ACC112 (cell line): ENCODE measurements at regions not wholly inside any gene's neighbourhood (a gene's known extent, or its start where the extent isn't known, plus 50 kb on each side); places are given as distances from the start of the nearest gene placed in this dataset.

Source experiments
- H2AFZ ChIP-seq: fragments of 200-600 bp; sonication (generic); one replicate; pipeline ENCODE4 v1.6.0; 2017; ENCODE audit warnings: antibody characterized with exemption, low read length; ENCODE audit not compliant: unreplicated experiment
- H3K27ac ChIP-seq: fragments of 200-600 bp; sonication (generic); 2 replicates; pipeline ENCODE4 v1.5.1; 2014; ENCODE audit warnings: low read depth, mild to moderate bottlenecking, antibody characterized with exemption, low read length, moderate library complexity
- H3K27me3 ChIP-seq: fragments of 200-600 bp; sonication (generic); 2 replicates; pipeline ENCODE4 v1.6.1; 2014; ENCODE audit warnings: mild to moderate bottlenecking, antibody characterized with exemption, low read length, moderate library complexity, mixed read lengths; ENCODE audit not compliant: insufficient read depth
- H3K36me3 ChIP-seq: fragments of 200-600 bp; sonication (generic); 2 replicates; pipeline ENCODE4 v1.6.1; 2016; ENCODE audit warnings: mild to moderate bottlenecking, antibody characterized with exemption, low read length, moderate library complexity, mixed read lengths; ENCODE audit not compliant: insufficient read depth
- H3K4me1 ChIP-seq: fragments of 200-600 bp; sonication (generic); one replicate; pipeline ENCODE4 v1.6.1; 2016; ENCODE audit warnings: low read length, mixed read lengths; ENCODE audit not compliant: insufficient read depth, unreplicated experiment, control insufficient read depth
- H3K4me3 ChIP-seq: fragments of 200-600 bp; sonication (generic); 2 replicates; pipeline ENCODE4 v1.5.1; 2014; ENCODE audit warnings: mild to moderate bottlenecking, low read depth, low read length
- H3K79me2 ChIP-seq: fragments of 200-600 bp; sonication (generic); one replicate; pipeline ENCODE4 v1.6.0; 2016; ENCODE audit warnings: low read length; ENCODE audit not compliant: control insufficient read depth, unreplicated experiment, insufficient read depth

DNA sequence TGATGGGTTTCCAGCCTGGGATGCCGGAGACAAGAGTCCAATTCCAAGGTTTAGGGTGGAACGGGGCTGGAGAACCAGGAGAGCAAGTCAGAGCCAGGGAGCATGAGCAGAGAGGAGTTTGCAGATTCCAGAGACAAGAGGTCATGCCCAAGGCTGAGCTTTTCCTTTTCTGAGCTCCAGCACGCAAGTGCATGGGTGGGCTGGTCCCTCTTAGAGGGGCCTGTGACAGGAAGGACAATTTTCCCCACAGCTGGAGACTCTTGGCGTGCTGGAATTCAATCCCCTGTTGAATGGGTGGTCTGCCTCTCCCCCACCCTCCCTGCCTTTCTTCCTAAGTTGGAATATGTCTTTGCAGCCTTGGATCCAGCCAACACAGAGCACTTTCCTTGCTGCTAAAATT lies 431.9 kb downstream of the BCL11B start:
- no peak overlapping the region for H3K4me3 ChIP-seq
- no peak overlapping the region for H3K27ac ChIP-seq
- H2AFZ ChIP-seq, result no peak overlapping the region
- no peaks in the 10 kb centered on the region for H3K4me1 ChIP-seq
- no peaks in the 10 kb centered on the region for H3K79me2 ChIP-seq
- no peaks in the 10 kb centered on the region for H3K36me3 ChIP-seq
- H3K27me3 ChIP-seq, result no peaks in the 10 kb centered on the region

- Histone ChIP-seq H3K79me2 (no peaks in the 10 kb centered on the region), H3K4me1 (no peaks in the 10 kb centered on the region), H3K27me3 (no peaks in the 10 kb centered on the region), H3K4me3 (no peak overlapping the region), H2AFZ (no peak overlapping the region), H3K36me3 (no peaks in the 10 kb centered on the region), H3K27ac (no peak overlapping the region)
These were observed 431.5 kb downstream of the BCL11B start for GRCh38 chr14:98840511-98840910.

- H3K27ac ChIP-seq, result no peak overlapping the region
- no peaks in the 10 kb centered on the region for H3K4me1 ChIP-seq
- no peaks in the 10 kb centered on the region for H3K36me3 ChIP-seq
- no peak overlapping the region for H3K4me3 ChIP-seq
- H3K27me3 ChIP-seq, result no peaks in the 10 kb centered on the region
- no peaks in the 10 kb centered on the region for H3K79me2 ChIP-seq
- no peak overlapping the region for H2AFZ ChIP-seq
These were observed 427.5 kb downstream of the BCL11B start for GRCh38 chr14:98844456-98844855.

DNA sequence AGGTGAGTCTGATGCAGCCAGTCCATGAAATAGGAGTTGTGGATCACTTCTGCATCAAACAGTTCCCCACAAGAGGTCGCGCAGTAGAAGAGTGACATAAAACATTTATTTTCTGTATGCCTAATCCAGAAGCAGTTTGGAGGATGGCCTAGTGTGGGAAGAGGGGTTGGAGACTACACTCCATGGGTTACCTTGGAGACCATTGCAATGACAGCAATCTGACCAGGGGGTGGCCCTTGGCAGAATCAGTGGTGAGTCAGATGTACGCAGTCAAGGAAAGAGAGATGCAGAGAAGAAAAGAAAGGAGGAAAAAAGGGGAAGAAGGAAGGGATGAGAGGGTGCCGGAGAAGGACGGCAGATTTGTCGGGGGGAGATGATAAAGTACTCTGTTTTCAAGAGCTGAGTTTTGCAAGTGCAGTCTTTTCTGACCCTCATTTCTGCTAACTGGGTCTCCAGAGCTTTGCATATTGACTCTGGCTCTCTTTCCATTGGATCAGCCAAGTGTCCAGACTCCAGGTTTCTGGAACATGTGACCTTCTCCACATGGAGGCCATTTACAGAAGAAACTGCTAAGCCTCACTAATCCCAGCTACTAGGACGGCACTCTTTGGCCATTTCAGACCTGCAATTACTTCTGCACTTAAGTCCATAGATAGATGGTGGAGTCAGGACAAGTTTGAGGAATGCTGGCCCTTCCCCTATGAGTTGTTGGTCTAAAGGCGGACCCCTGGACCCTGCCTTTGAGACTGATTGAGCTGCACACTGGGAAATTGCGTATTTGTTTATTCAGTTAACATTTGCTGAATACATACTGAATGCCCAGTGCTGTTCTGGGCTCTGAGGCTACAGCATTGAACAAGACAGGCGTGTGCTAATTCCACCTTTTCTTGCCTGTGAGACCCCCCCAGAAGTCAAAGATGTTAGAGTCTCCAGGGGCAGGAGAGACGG lies 424.2 kb downstream of the BCL11B start:
- no peaks in the 10 kb centered on the region for H3K4me1 ChIP-seq
- H3K27me3 ChIP-seq, result no peaks in the 10 kb centered on the region
- H2AFZ ChIP-seq, result no peak overlapping the region
- no peak overlapping the region for H3K27ac ChIP-seq
- no peaks in the 10 kb centered on the region for H3K36me3 ChIP-seq
- H3K4me3 ChIP-seq, result no peak overlapping the region
- no peaks in the 10 kb centered on the region for H3K79me2 ChIP-seq

- no peaks in the 10 kb centered on the region for H3K36me3 ChIP-seq
- no peaks in the 10 kb centered on the region for H3K27me3 ChIP-seq
- H3K27ac ChIP-seq, result no peak overlapping the region
- H3K4me1 ChIP-seq, result no peaks in the 10 kb centered on the region
- H3K79me2 ChIP-seq, result no peaks in the 10 kb centered on the region
- no peak overlapping the region for H3K4me3 ChIP-seq
- no peak overlapping the region for H2AFZ ChIP-seq
These were observed 418.8 kb downstream of the BCL11B start for GRCh38 chr14:98853063-98853729.

- Histone ChIP-seq H3K4me1 (no peaks in the 10 kb centered on the region), H3K79me2 (no peaks in the 10 kb centered on the region), H3K27ac (no peak overlapping the region), H3K36me3 (no peaks in the 10 kb centered on the region), H2AFZ (no peak overlapping the region), H3K4me3 (no peak overlapping the region), H3K27me3 (no peaks in the 10 kb centered on the region)
These were observed 415.9 kb downstream of the BCL11B start for GRCh38 chr14:98855926-98856715.

GRCh38 chr14:98858158-98858557 lies 413.8 kb downstream of the BCL11B start:
- H3K79me2 ChIP-seq, result no peaks in the 10 kb centered on the region
- H3K36me3 ChIP-seq, result no peaks in the 10 kb centered on the region
- no peak overlapping the region for H3K27ac ChIP-seq
- H3K4me3 ChIP-seq, result no peak overlapping the region
- no peaks in the 10 kb centered on the region for H3K4me1 ChIP-seq
- no peak overlapping the region for H2AFZ ChIP-seq
- no peaks in the 10 kb centered on the region for H3K27me3 ChIP-seq

- H3K36me3 ChIP-seq, result no peaks in the 10 kb centered on the region
- no peaks in the 10 kb centered on the region for H3K79me2 ChIP-seq
- H3K27ac ChIP-seq, result no peak overlapping the region
- no peak overlapping the region for H3K4me3 ChIP-seq
- H3K27me3 ChIP-seq, result no peaks in the 10 kb centered on the region
- H2AFZ ChIP-seq, result no peak overlapping the region
- H3K4me1 ChIP-seq, result no peaks in the 10 kb centered on the region
These were observed 413.4 kb downstream of the BCL11B start for GRCh38 chr14:98858561-98858960.

DNA sequence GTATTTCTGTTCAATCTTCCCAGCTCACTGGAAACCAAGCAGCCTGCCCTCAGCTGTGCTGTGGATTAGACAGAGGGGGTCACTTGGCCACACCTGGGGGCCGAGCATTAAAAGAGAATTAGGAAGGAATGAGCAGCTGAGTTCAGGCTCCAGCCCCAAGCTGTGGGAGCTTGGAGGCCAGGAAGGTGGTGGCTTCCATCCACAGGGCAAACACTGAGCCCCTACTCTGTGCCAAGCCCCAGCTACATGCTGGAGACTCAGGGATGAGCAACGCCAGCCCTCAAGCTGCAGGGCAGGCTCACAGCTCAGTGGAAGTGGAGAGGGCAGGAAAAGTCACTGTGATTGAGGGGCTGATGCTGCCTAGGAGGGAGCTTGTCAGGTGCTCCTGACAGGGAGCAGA lies 412.7 kb downstream of the BCL11B start:
- no peak overlapping the region for H2AFZ ChIP-seq

DNA sequence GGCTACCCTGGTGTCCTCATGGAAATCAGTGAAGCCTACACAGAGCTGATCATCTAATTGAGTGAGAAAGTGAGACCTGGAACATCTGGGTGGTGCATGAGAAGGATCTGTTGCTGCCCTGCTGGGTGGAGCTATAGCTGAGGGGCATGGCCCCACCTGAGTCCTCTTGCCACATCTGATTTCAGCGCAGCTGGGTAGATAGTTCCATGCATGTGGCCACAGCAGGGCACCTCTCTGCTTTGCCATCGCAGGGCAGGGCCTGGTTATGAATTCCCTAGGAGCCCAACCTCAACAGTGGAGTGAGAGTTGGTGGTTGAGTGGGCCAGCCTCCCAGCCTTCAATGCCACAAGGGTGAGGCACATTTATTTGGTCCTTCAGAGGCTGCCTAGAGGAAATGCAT lies 407.8 kb downstream of the BCL11B start:
- H3K36me3 ChIP-seq, result no peaks in the 10 kb centered on the region
- no peaks in the 10 kb centered on the region for H3K27me3 ChIP-seq
- H3K79me2 ChIP-seq, result no peaks in the 10 kb centered on the region
- H3K4me1 ChIP-seq, result no peaks in the 10 kb centered on the region
- H2AFZ ChIP-seq, result no peak overlapping the region
- H3K4me3 ChIP-seq, result no peak overlapping the region
- no peak overlapping the region for H3K27ac ChIP-seq

More for the DNA sequence above, 412.7 kb downstream of the BCL11B start:
- no peak overlapping the region for H3K4me3 ChIP-seq
- no peak overlapping the region for H3K27ac ChIP-seq
- H3K36me3 ChIP-seq, result no peaks in the 10 kb centered on the region
- no peaks in the 10 kb centered on the region for H3K27me3 ChIP-seq
- no peaks in the 10 kb centered on the region for H3K79me2 ChIP-seq
- no peaks in the 10 kb centered on the region for H3K4me1 ChIP-seq
